Subcutaneous abdominal adipose tissue (tissue), 5 donors: ENCODE measurements at regions not wholly inside any gene's neighbourhood (a gene's known extent, or its start where the extent isn't known, plus 50 kb on each side); places are given as distances from the start of the nearest gene placed in this dataset.
"Not testable (repeated sequence)": the region's sequence is repeated elsewhere in the genome, so short reads cannot be mapped to it uniquely, and the experiment has no call there.

Experiments
- H3K27ac ChIP-seq: one replicate; pipeline ENCODE4 v1.7.0; 2013; ENCODE audit warnings: low read depth, mild to moderate bottlenecking, inconsistent platforms, low read length, moderate library complexity
- H3K27me3 ChIP-seq, 5 donors: one replicate each; pipeline ENCODE4 v1.7.0; 2013; ENCODE audit warnings: low read length in 5 of 5, inconsistent platforms in 1 of 5; ENCODE audit not compliant: control insufficient read depth in 5 of 5, insufficient read depth in 4 of 5
- H3K36me3 ChIP-seq, 5 donors: one replicate each; pipeline ENCODE4 v1.7.0; 2013; ENCODE audit warnings: low read length in 5 of 5; ENCODE audit not compliant: control insufficient read depth in 5 of 5, insufficient read depth in 5 of 5
- H3K4me1 ChIP-seq, 5 donors: one replicate each; pipeline ENCODE4 v1.7.0; 2013; ENCODE audit warnings: low read length in 5 of 5, mild to moderate bottlenecking in 3 of 5, moderate library complexity in 1 of 5; ENCODE audit not compliant: control insufficient read depth in 5 of 5, insufficient read depth in 5 of 5
- H3K4me3 ChIP-seq, 5 donors: one replicate each; pipeline ENCODE4 v1.7.0; 2013; ENCODE audit warnings: low read length in 5 of 5, low read depth in 1 of 5
- H3K9ac ChIP-seq, 5 donors: one replicate each; pipeline ENCODE4 v1.7.0; 2013; ENCODE audit warnings: low read length in 5 of 5, mild to moderate bottlenecking in 4 of 5, moderate library complexity in 3 of 5
- H3K9me3 ChIP-seq, 5 donors: one replicate each; pipeline ENCODE4 v1.7.0; 2013; ENCODE audit warnings: low read length in 5 of 5; ENCODE audit not compliant: control insufficient read depth in 5 of 5
- donor health status: healthy.
- donor health status: healthy.
- donor health status: healthy.
- donor health status: healthy.
- donor health status: healthy.

- no peaks in the 10 kb centered on the region for H3K4me1 ChIP-seq
- no peaks in the 10 kb centered on the region for H3K27me3 ChIP-seq
- H3K9me3 ChIP-seq = no peaks in the 10 kb centered on the region
- H3K36me3 ChIP-seq = no peaks in the 10 kb centered on the region
- no peak overlapping the region for H3K9ac ChIP-seq
- H3K27ac ChIP-seq = no peak overlapping the region
- no peak overlapping the region for H3K4me3 ChIP-seq
These were observed 247.7 kb upstream of the RBMS1 start for GRCh38 chr2:160741271-160741670.

DNA sequence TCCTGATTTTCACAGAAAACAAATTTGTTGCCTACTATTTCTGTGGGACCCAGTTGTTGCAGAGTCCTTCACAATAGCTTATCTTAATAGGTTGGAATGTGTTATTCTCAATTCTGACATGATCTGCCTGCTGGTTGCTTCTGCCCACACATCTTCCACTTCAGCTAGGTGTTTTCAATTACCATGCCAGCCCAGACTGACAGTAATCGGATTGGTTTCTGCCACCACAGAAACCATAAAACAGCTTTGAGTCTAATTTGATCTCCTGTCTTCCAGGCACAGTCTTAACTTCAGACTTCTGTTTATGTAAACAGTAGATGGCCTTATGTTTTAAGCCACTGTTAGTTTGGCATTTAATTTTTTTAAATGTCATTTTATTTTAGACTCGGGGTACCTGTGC is 248.2 kb upstream of the RBMS1 start:
- H3K4me3 ChIP-seq = no peak overlapping the region
- H3K9me3 ChIP-seq = no peaks in the 10 kb centered on the region
- H3K36me3 ChIP-seq = no peaks in the 10 kb centered on the region
- H3K27me3 ChIP-seq = no peaks in the 10 kb centered on the region
- no peak overlapping the region for H3K9ac ChIP-seq
- no peaks in the 10 kb centered on the region for H3K4me1 ChIP-seq
- H3K27ac ChIP-seq = no peak overlapping the region

GRCh38 chr2:160742667-160743066 is 249.1 kb upstream of the RBMS1 start:
- Histone ChIP-seq H3K27ac (no peak overlapping the region), H3K4me3 (no peak overlapping the region), H3K4me1 (no peaks in the 10 kb centered on the region), H3K9me3 (no peaks in the 10 kb centered on the region), H3K27me3 (no peaks in the 10 kb centered on the region), H3K9ac (no peak overlapping the region), H3K36me3 (no peaks in the 10 kb centered on the region)

- no peak overlapping the region for H3K4me3 ChIP-seq
- H3K4me1 ChIP-seq = peaks cover 0 to 3% (median 0%) of the 10 kb centered on the region in 5 donors
- no peaks in the 10 kb centered on the region for H3K36me3 ChIP-seq
- no peak overlapping the region for H3K9ac ChIP-seq
- H3K27me3 ChIP-seq = no peaks in the 10 kb centered on the region
- no peak overlapping the region for H3K27ac ChIP-seq
- H3K9me3 ChIP-seq = no peaks in the 10 kb centered on the region
These were observed 254.0 kb upstream of the RBMS1 start for GRCh38 chr2:160747501-160748170.

- Histone ChIP-seq H3K27ac (no peak overlapping the region), H3K27me3 (no peaks in the 10 kb centered on the region), H3K4me1 (peaks cover 0 to 3% (median 0%) of the 10 kb centered on the region in 5 donors), H3K9ac (no peak overlapping the region), H3K36me3 (no peaks in the 10 kb centered on the region), H3K4me3 (no peak overlapping the region), H3K9me3 (peaks cover 0 to 13% (median 5%) of the 10 kb centered on the region in 5 donors)
These were observed 257.4 kb upstream of the RBMS1 start for GRCh38 chr2:160751021-160751420.

DNA sequence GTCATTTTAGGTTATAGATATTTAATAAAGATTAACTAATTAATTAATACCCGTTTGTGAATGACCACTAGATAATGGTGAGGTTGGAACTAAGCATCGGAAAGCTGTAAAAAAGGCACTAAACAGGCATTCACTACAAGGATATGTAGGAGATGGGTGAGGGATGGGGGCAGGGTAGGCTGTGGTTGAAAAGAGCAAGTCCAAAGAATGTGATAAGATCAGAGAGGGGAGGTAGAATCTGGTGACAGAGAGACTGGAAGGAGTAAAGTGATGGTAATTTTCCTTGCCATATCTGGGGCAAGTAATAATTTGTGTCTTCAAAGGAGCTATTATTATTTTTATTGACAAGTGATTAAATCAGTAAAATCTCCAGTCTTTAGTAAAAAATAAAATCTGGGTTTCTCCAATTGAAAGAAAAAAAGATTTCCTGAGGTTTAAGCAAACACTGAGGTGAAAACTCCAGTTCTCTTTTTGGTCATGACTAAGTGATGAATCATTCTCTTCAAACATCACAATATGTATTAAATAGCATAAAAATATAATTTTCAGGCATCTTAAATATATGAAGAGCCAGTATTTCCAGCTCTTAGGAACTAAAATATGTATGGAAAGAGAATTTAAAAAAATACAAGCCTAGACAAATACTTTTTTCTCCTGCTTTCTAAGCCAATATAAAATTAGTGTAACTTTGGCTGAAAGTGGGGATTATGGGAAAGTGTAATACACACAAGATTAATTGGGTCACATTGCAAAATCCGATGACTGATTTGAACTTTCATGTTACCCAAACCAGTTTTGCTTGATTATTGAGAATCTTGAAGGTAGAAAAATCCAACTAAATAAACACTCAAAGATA is 259.1 kb upstream of the RBMS1 start:
- no peaks in the 10 kb centered on the region for H3K36me3 ChIP-seq
- H3K9me3 ChIP-seq = peaks cover 0 to 13% (median 5%) of the 10 kb centered on the region in 5 donors
- no peaks in the 10 kb centered on the region for H3K27me3 ChIP-seq
- H3K4me3 ChIP-seq = no peak overlapping the region
- H3K4me1 ChIP-seq = peaks cover 0 to 3% (median 0%) of the 10 kb centered on the region in 5 donors
- no peak overlapping the region for H3K27ac ChIP-seq
- H3K9ac ChIP-seq = no peak overlapping the region

DNA sequence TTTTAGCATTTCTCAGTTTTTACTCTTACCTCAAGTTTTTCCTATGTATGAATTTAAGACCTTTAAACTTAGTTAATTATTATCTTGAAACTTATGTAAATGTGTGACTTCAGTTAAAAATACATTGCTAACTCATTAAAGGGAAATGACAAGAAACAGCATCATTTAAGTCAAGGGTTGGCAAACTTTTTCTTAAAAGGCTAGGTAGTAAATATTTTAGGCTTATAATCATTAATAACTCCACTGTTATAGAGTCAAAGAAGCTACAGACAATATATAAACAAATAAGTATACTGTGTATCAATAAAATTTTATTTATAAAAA is 259.7 kb upstream of the RBMS1 start:
- no peaks in the 10 kb centered on the region for H3K27me3 ChIP-seq
- H3K27ac ChIP-seq = no peak overlapping the region
- H3K9ac ChIP-seq = no peak overlapping the region
- H3K9me3 ChIP-seq = peaks cover 0 to 13% (median 5%) of the 10 kb centered on the region in 5 donors
- no peaks in the 10 kb centered on the region for H3K36me3 ChIP-seq
- H3K4me3 ChIP-seq = no peak overlapping the region
- H3K4me1 ChIP-seq = peaks cover 0 to 2% (median 0%) of the 10 kb centered on the region in 5 donors

GRCh38 chr2:160753960-160754359 is 260.4 kb upstream of the RBMS1 start:
- Histone ChIP-seq H3K9me3 (peaks cover 0 to 13% (median 5%) of the 10 kb centered on the region in 5 donors), H3K9ac (no peak overlapping the region), H3K36me3 (no peaks in the 10 kb centered on the region), H3K27ac (no peak overlapping the region), H3K27me3 (no peaks in the 10 kb centered on the region), H3K4me3 (no peak overlapping the region), H3K4me1 (no peaks in the 10 kb centered on the region)

DNA sequence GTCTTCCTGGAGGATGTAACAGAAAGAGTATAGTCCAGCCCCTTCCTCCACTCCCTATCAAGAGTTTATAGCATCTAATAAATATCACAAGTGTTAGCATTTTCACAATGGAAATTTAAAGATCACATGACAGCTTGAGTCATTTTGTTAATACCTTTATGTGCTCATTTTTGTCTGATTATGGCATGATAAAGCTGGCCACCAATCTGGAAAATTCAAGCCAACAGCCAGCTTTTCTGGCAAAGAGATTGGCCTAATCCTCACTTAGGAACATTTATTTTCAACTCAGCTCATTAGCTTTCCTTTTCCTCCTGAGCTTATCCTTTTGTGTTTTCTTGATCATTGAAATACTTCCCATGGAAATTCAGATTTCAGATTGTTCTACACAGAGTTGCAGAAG is 262.9 kb upstream of the RBMS1 start:
- Histone ChIP-seq H3K36me3 (no peaks in the 10 kb centered on the region), H3K27ac (no peak overlapping the region), H3K9me3 (peaks cover 0 to 13% (median 5%) of the 10 kb centered on the region in 5 donors), H3K4me1 (no peaks in the 10 kb centered on the region), H3K9ac (no peak overlapping the region), H3K4me3 (no peak overlapping the region), H3K27me3 (no peaks in the 10 kb centered on the region)

DNA sequence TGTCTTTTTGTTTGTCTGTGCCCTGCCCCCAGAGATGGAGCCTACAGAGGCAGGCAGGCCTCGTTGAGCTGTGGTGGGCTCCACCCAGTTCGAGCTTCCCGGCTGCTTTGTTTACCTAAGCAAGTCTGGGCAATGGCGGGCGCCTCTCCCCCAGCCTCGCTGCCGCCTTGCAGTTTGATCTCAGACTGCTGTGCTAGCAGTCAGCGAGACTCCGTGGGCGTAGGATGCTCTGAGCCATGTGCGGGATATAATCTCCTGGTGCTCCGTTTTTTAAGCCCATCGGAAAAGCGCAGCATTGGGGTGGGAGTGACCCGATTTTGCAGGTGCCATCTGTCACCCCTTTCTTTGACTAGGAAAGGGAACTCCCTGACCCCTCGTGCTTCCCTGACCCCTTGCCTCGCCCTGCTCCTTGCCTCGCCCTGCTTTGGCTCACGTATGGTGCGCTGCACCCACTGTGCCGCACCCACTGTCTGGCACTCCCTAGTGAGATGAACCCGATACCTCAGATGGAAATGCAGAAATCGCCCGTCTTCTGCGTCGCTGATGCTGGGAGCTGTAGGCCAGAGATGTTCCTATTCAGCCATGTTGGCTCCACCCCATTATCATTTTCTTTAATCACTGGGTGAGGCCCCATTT is 269.0 kb upstream of the RBMS1 start:
- H3K4me3 ChIP-seq, H3K36me3 ChIP-seq, H3K9ac ChIP-seq, H3K27me3 ChIP-seq, H3K27ac ChIP-seq, H3K4me1 ChIP-seq, H3K9me3 ChIP-seq: not testable (repeated sequence)
